Esophagus squamous epithelium (tissue), 4 donors: ENCODE measurements at regions not wholly inside any gene's neighbourhood (a gene's known extent, or its start where the extent isn't known, plus 50 kb on each side); places are given as distances from the start of the nearest gene placed in this dataset.

Experiments
- CTCF ChIP-seq, 6 experiments: fragments of 450-650 bp in 4 of 6; fragments of 200-600 bp in 2 of 6; sonication (generic) in 2 of 6; IDR thresholded peaks; one replicate each; pipeline ENCODE4 v1.5.1; 2016 to 2019; ENCODE audit warnings: antibody characterized with exemption in 6 of 6, mild to moderate bottlenecking in 4 of 6, moderate library complexity in 4 of 6
- POLR2A ChIP-seq, 4 donors: fragments of 450-650 bp; IDR thresholded peaks; one replicate each; pipeline ENCODE4 v1.6.1; 2017; ENCODE audit warnings: antibody characterized with exemption in 4 of 4, mild to moderate bottlenecking in 4 of 4, moderate library complexity in 3 of 4

- TF ChIP-seq POLR2A (IDR thresholded peaks at IDR 0.05) (no peak), CTCF (IDR thresholded peaks at IDR 0.05) (no peak)
Observed at GRCh38 chr7:20013536-20013935, 203.6 kb downstream of the MACC1 start.
